ENCODE measurements at regions not wholly inside any gene's neighbourhood (a gene's known extent, or its start where the extent isn't known, plus 50 kb on each side); places are given as distances from the start of the nearest gene placed in this dataset.

GRCh38 chr10:55141892-55142291 lies 340.9 kb upstream of the PCDH15 start:
- TF ChIP-seq CTCF (IDR thresholded peaks at IDR 0.05; ENCODE audit: low read depth, low read length, missing control alignments) = no peak
- no peak overlapping the region for H3K4me3 ChIP-seq (replicated peaks; ENCODE audit: low read depth, low read length)
- no peak for DNase-seq (ENCODE audit: extremely low read depth, low read depth)

GRCh38 chr10:55137063-55137462 lies 336.0 kb upstream of the PCDH15 start:
- TF ChIP-seq CTCF (IDR thresholded peaks at IDR 0.05; ENCODE audit: low read depth, low read length, missing control alignments) = no peak
- no peak overlapping the region for H3K4me3 ChIP-seq (replicated peaks; ENCODE audit: low read depth, low read length)
- DNase-seq (ENCODE audit: extremely low read depth, low read depth) = no peak

GRCh38 chr10:55104738-55105137 lies 303.7 kb upstream of the PCDH15 start:
- TF ChIP-seq CTCF (IDR thresholded peaks at IDR 0.05; ENCODE audit: low read depth, low read length, missing control alignments) = no peak
- DNase-seq (ENCODE audit: extremely low read depth, low read depth) = no peak
- H3K4me3 ChIP-seq (replicated peaks; ENCODE audit: low read depth, low read length) = no peak overlapping the region

- no peak overlapping the region for H3K4me3 ChIP-seq (replicated peaks; ENCODE audit: low read depth, low read length)
- no peak for TF ChIP-seq CTCF (IDR thresholded peaks at IDR 0.05; ENCODE audit: low read depth, low read length, missing control alignments)
- DNase-seq (ENCODE audit: extremely low read depth, low read depth) = no peak
These were observed 297.4 kb upstream of the PCDH15 start for GRCh38 chr10:55098452-55098851.

- no peak for DNase-seq (ENCODE audit: extremely low read depth, low read depth)
- peak; percentile 66 for TF ChIP-seq CTCF (IDR thresholded peaks at IDR 0.05; ENCODE audit: low read depth, low read length, missing control alignments)
- H3K4me3 ChIP-seq (replicated peaks; ENCODE audit: low read depth, low read length) = no peak overlapping the region
These were observed 290.8 kb upstream of the PCDH15 start for GRCh38 chr10:55091691-55092328.

GRCh38 chr10:55078121-55078520 lies 277.1 kb upstream of the PCDH15 start:
- TF ChIP-seq CTCF (IDR thresholded peaks at IDR 0.05; ENCODE audit: low read depth, low read length, missing control alignments) = no peak
- no peak for DNase-seq (ENCODE audit: extremely low read depth, low read depth)
- no peak overlapping the region for H3K4me3 ChIP-seq (replicated peaks; ENCODE audit: low read depth, low read length)

GRCh38 chr10:55065185-55065584 lies 264.2 kb upstream of the PCDH15 start:
- no peak overlapping the region for H3K4me3 ChIP-seq (replicated peaks; ENCODE audit: low read depth, low read length)
- no peak for DNase-seq (ENCODE audit: extremely low read depth, low read depth)
- no peak for TF ChIP-seq CTCF (IDR thresholded peaks at IDR 0.05; ENCODE audit: low read depth, low read length, missing control alignments)

All from HFF-Myc (cell line).